AG04450 (cell line): ENCODE measurements at regions not wholly inside any gene's neighbourhood (a gene's known extent, or its start where the extent isn't known, plus 50 kb on each side); places are given as distances from the start of the nearest gene placed in this dataset.

Experiments
- CTCF ChIA-PET: fragments of 300-600, 350-600 bp; formaldehyde crosslinking; extraction: SDS; loops from one replicate; lab custom pipeline; 2022; ENCODE audit warnings: antibody characterized with exemption, inconsistent platforms; lab: Charles Lee
- POLR2A ChIA-PET: fragments of 350-600 bp; formaldehyde crosslinking; extraction: SDS; loops from one replicate; lab custom pipeline; 2021; ENCODE audit warnings: antibody characterized with exemption, inconsistent platforms; lab: Yijun Ruan, JAX
- DNase-seq: peaks from one replicate; pipeline ENCODE4 v3.0.0-alpha.2; 2011; ENCODE audit warnings: low read depth, low spot score
- H3K27ac ChIP-seq: one replicate; pipeline ENCODE4 v1.5.1; 2012; ENCODE audit warnings: low read depth, low read length, control low read depth
- H3K27me3 ChIP-seq: one replicate; pipeline ENCODE4 v1.6.0; 2012; ENCODE audit warnings: low read length; ENCODE audit not compliant: control insufficient read depth, insufficient read depth
- H3K4me3 ChIP-seq: 2 replicates; pipeline ENCODE4 v1.5.1; 2011; ENCODE audit warnings: mild to moderate bottlenecking, low read depth, low read length, control low read depth
- H3K9me3 ChIP-seq: 2 replicates; pipeline ENCODE4 v1.5.1; 2012; ENCODE audit warnings: low read length; ENCODE audit not compliant: control insufficient read depth, insufficient read depth
- CTCF ChIP-seq: IDR thresholded peaks from 2 replicates; pipeline ENCODE4 v1.5.1; 2011; ENCODE audit warnings: low read depth, low read length, control low read depth, inconsistent platforms

DNA sequence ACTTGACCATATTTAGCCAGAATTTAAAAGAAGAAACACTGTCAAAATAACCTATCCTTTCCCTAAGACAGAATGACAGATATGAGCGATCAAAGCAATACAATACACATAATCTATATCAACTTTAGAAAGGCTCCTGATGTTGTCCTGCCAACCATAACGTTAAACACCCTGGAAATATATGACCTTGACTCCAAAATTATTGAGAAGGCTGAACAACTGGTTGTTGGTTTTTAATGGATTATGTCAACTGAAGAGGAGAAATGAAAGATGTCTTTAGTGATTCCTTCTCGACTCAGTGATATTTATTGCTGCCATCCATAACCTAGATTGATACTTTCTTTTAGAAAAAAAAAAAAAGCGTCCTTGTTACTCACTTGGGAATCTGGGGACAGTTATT, 957.2 kb downstream of the SLITRK1 start:
- H3K27ac ChIP-seq, result no peak overlapping the region
- POLR2A ChIA-PET, result no interaction called here
- no peak overlapping the region for H3K4me3 ChIP-seq
- no peak for TF ChIP-seq CTCF
- DNase-seq, result no peak
- no peaks in the 10 kb centered on the region for H3K27me3 ChIP-seq
- no peaks in the 10 kb centered on the region for H3K9me3 ChIP-seq
- CTCF ChIA-PET, result no interaction called here

DNA sequence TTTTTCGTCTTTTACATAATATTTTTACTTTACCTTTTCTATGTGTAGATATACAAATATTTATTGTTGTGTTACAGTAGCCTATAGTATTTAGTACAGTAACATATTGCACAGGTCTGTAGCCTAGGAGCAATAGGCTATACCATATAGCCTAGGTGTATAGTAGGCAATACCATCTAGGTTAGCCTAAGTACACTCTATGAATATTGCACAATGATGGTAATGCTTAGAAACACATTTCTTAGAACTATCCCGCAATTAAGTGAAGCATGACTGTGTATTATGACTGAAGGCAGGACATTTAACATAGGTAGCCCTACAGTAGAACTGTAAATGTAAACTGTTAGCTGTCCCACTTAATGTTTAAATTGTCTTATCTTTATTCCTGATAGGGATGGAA, 964.3 kb downstream of the SLITRK1 start:
- ChIA-PET CTCF (no interaction called here), POLR2A (no interaction called here)
- Histone ChIP-seq H3K27ac (no peak overlapping the region), H3K9me3 (no peaks in the 10 kb centered on the region), H3K27me3 (no peaks in the 10 kb centered on the region), H3K4me3 (no peak overlapping the region)
- no peak for DNase-seq
- no peak for TF ChIP-seq CTCF

- no peak overlapping the region for H3K27ac ChIP-seq
- H3K4me3 ChIP-seq, result no peak overlapping the region
- ChIA-PET CTCF (no interaction called here), POLR2A (no interaction called here)
- no peak for TF ChIP-seq CTCF
- no peaks in the 10 kb centered on the region for H3K9me3 ChIP-seq
- H3K27me3 ChIP-seq, result no peaks in the 10 kb centered on the region
- DNase-seq, result no peak
These were observed 969.7 kb downstream of the SLITRK1 start for GRCh38 chr13:82912564-82912963.

DNA sequence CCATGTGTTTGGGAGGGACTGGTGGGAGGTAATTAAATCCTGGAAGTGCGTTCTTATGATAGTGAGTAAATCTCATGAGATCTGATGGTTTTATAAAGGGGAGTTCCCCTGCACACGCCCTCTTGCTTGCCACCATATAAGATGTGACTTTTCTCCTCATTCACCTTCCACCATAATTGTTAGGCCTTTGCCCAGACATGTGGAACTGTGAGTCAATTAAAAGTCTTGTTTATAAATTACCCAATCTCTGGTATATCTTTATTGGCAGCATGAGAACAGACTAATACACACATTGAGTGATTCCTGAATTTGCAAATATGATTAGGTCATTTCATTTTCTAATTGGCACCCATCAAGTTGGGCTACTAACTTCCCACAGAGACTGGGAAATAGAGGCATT, 977.2 kb downstream of the SLITRK1 start:
- H3K27me3 ChIP-seq, result no peaks in the 10 kb centered on the region
- ChIA-PET POLR2A (no interaction called here), CTCF (no interaction called here)
- no peak overlapping the region for H3K27ac ChIP-seq
- TF ChIP-seq CTCF, result no peak
- no peaks in the 10 kb centered on the region for H3K9me3 ChIP-seq
- DNase-seq, result no peak
- no peak overlapping the region for H3K4me3 ChIP-seq

DNA sequence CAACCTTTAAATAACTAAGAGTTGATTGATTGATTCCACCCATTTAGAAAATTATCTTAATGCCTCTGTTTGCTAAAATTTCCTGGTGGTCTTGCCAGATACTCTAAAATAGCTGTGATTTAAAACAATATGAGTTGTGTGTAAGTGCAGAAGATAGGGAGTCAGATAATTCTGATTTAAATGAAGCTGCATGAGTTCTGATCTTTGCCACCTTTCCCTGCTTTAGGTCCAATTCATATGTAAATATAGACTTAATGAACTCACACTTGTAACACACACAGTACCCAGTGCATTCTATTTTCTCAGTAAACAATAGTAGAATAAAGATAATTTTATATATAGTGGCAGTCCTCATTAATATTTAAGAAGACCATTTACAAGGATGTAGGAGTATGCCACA, 981.8 kb downstream of the SLITRK1 start:
- H3K9me3 ChIP-seq, result no peaks in the 10 kb centered on the region
- H3K27ac ChIP-seq, result no peak overlapping the region
- no peaks in the 10 kb centered on the region for H3K27me3 ChIP-seq
- no peak overlapping the region for H3K4me3 ChIP-seq
- TF ChIP-seq CTCF, result no peak
- ChIA-PET CTCF (no interaction called here), POLR2A (no interaction called here)
- no peak for DNase-seq
